ENCODE measurements at regions not wholly inside any gene's neighbourhood (a gene's known extent, or its start where the extent isn't known, plus 50 kb on each side); places are given as distances from the start of the nearest gene placed in this dataset.

- TF ChIP-seq POLR2A (IDR thresholded peaks at IDR 0.05; ENCODE audit: low read depth, low read length) (no peak), JUN (IDR thresholded peaks at IDR 0.05; ENCODE audit: borderline replicate concordance, insufficient read depth, insufficient read length, low read depth) (no peak), CTCF (IDR thresholded peaks at IDR 0.05; ENCODE audit: extremely low read depth in 1 of 2, insufficient read depth in 1 of 2, low read depth in 1 of 2, low read length in 2 of 2) (no peak), EZH2 (IDR thresholded peaks at IDR 0.05; ENCODE audit: borderline replicate concordance, low read depth, low read length, severe bottlenecking) (no peak), GATA2 (IDR thresholded peaks at IDR 0.05; ENCODE audit: insufficient read depth, insufficient read length, low read depth, low read length) (no peak), MYC (IDR thresholded peaks at IDR 0.05; ENCODE audit: low read depth, low read length) (no peak), POLR2AphosphoS5 (IDR thresholded peaks at IDR 0.05; ENCODE audit: insufficient read depth, low read depth, low read length) (no peak), FOS (IDR thresholded peaks at IDR 0.05; ENCODE audit: borderline replicate concordance, insufficient read depth, low read length) (no peak), MAX (IDR thresholded peaks at IDR 0.05; ENCODE audit: insufficient read depth, insufficient read length) (no peak)
- DNase-seq (ENCODE audit: low read depth, low spot score) (no peak), FAIRE-seq (no peak)
- no peak overlapping the region for H3K27ac ChIP-seq (ENCODE audit: insufficient read depth, low read depth, low read length)
- H2AFZ ChIP-seq (ENCODE audit: low read depth, low read length): no peak overlapping the region
- dilution Hi-C loops (cut with MboI; ENCODE audit: extremely low pct_ligation_motif_present, low sequenced_read_pairs) (no loop called here), intact Hi-C loops (cut with micrococcal nuclease) (no loop called here)
- no TSS peak for BruUV-seq (replicated peaks)
- no peaks in the 10 kb centered on the region for H3K9me1 ChIP-seq (replicated peaks; ENCODE audit: control insufficient read depth, extremely low read depth, insufficient read depth, low read length)
- POLR2A ChIA-PET: no interaction called here
- H3K4me3 ChIP-seq (replicated peaks in 1 of 3; ENCODE audit: insufficient read depth in 1 of 3, low read depth in 1 of 3, low read length in 3 of 3): no peak overlapping the region
- no peaks in the 10 kb centered on the region for H3K79me2 ChIP-seq (ENCODE audit: control insufficient read depth, insufficient read depth, low read length)
- no peaks in the 10 kb centered on the region for H3K27me3 ChIP-seq (ENCODE audit: control insufficient read depth in 2 of 2, insufficient read depth in 2 of 2, low read length in 2 of 2)
- H3K9ac ChIP-seq (replicated peaks; ENCODE audit: extremely low read depth, insufficient read depth, low read length): no peak overlapping the region
- H3K4me2 ChIP-seq (ENCODE audit: insufficient read depth, low read length): no peak overlapping the region
- H3K36me3 ChIP-seq (ENCODE audit: control insufficient read depth in 2 of 2, extremely low read depth in 1 of 2, insufficient read depth in 2 of 2, low read length in 2 of 2): no peaks in the 10 kb centered on the region
- no peaks in the 10 kb centered on the region for H4K20me1 ChIP-seq (replicated peaks; ENCODE audit: control insufficient read depth, extremely low read depth, insufficient read depth, low read length)
- CTCF ChIA-PET: no interaction called here
- H3K4me1 ChIP-seq (ENCODE audit: control insufficient read depth, extremely low read depth, insufficient read depth, low read length): no peaks in the 10 kb centered on the region
- H3K9me3 ChIP-seq (replicated peaks; ENCODE audit: control insufficient read depth, insufficient read depth, low read length): no peaks in the 10 kb centered on the region
Observed at GRCh38 chr2:228630786-228631185, 449.3 kb upstream of the SPHKAP start.

Measured in endothelial cell of umbilical vein (primary cell).